Tibial nerve (tissue), 4 donors: ENCODE measurements at regions not wholly inside any gene's neighbourhood (a gene's known extent, or its start where the extent isn't known, plus 50 kb on each side); places are given as distances from the start of the nearest gene placed in this dataset.
"Not testable (repeated sequence)": the region's sequence is repeated elsewhere in the genome, so short reads cannot be mapped to it uniquely, and the experiment has no call there.

Experiments used
- CTCF ChIP-seq, 5 experiments: fragments of 200-600 bp in 3 of 5; fragments of 450-650 bp in 2 of 5; sonication (generic) in 3 of 5; IDR thresholded peaks; one replicate each; pipeline ENCODE4 v1.5.1; 2016 to 2019; ENCODE audit warnings: antibody characterized with exemption in 5 of 5, mild to moderate bottlenecking in 3 of 5, moderate library complexity in 2 of 5
- EP300 ChIP-seq, 2 donors: sonication (generic); formaldehyde crosslinking; IDR thresholded peaks; one replicate each; pipeline ENCODE4 v1.6.1; 2017; ENCODE audit warnings: antibody characterized with exemption in 2 of 2, mild to moderate bottlenecking in 1 of 2

GRCh38 chr10:118420049-118420448, 77.9 kb upstream of the FAM204A start:
- TF ChIP-seq CTCF, EP300 (IDR thresholded peaks at IDR 0.05): not testable (repeated sequence)
